Lower leg skin (tissue), 3 donors: ENCODE measurements at regions not wholly inside any gene's neighbourhood (a gene's known extent, or its start where the extent isn't known, plus 50 kb on each side); places are given as distances from the start of the nearest gene placed in this dataset.

Experiments used
- CTCF ChIP-seq, 3 donors: fragments of 450-650 bp; IDR thresholded peaks; one replicate each; pipeline ENCODE4 v1.5.1; 2016; ENCODE audit warnings: antibody characterized with exemption in 3 of 3, mild to moderate bottlenecking in 3 of 3, moderate library complexity in 2 of 3
- POLR2A ChIP-seq, 2 donors: fragments of 450-650 bp; IDR thresholded peaks; one replicate each; pipeline ENCODE4 v1.6.1; 2016 to 2017; ENCODE audit warnings: antibody characterized with exemption in 2 of 2, mild to moderate bottlenecking in 1 of 2, moderate library complexity in 1 of 2

- TF ChIP-seq CTCF (IDR thresholded peaks at IDR 0.05): no peak
- TF ChIP-seq POLR2A (IDR thresholded peaks at IDR 0.05): no peak
These were observed 80.7 kb downstream of the C9orf152 start for GRCh38 chr9:110126986-110127864.
